H1 (cell line): ENCODE measurements at regions not wholly inside any gene's neighbourhood (a gene's known extent, or its start where the extent isn't known, plus 50 kb on each side); places are given as distances from the start of the nearest gene placed in this dataset.

ENCODE experiments used
- CBX5 ChIP-seq: fragments of 300-800, 300-1000 bp; sonication (generic); IDR thresholded peaks from 2 replicates; pipeline ENCODE4 v1.7.1; 2016; ENCODE audit warnings: antibody characterized with exemption, low read length, low read depth
- CBX8 ChIP-seq: fragments of 300-800, 300-1000 bp; sonication (generic); IDR thresholded peaks from 2 replicates; pipeline ENCODE4 v1.7.1; 2016; ENCODE audit warnings: low read depth, low read length, borderline replicate concordance
- CREB1 ChIP-seq: IDR thresholded peaks from 2 replicates; pipeline ENCODE4 v1.6.1; 2012; ENCODE audit warnings: inconsistent platforms
- GABPA ChIP-seq: IDR thresholded peaks from 2 replicates; pipeline ENCODE4 v1.6.1; 2011; ENCODE audit warnings: mild to moderate bottlenecking, low read length, moderate library complexity, borderline replicate concordance; ENCODE audit not compliant: insufficient read depth
- JUN ChIP-seq: IDR thresholded peaks from 2 replicates; pipeline ENCODE4 v1.6.1; 2011; ENCODE audit warnings: low read depth, mild to moderate bottlenecking, improper control_type of control experiment, low read length
- NANOG ChIP-seq: IDR thresholded peaks from 2 replicates; pipeline ENCODE4 v1.6.1; 2011; ENCODE audit warnings: low read length, low read depth, mild to moderate bottlenecking, inconsistent platforms; ENCODE audit not compliant: insufficient read depth, poor library complexity, severe bottlenecking
- SAP30 ChIP-seq: fragments of 300-600 bp; sonication (generic); IDR thresholded peaks from 2 replicates; pipeline ENCODE4 v1.7.1; 2012; ENCODE audit warnings: low read length, moderate library complexity, mild to moderate bottlenecking, inconsistent platforms; ENCODE audit not compliant: insufficient read depth, insufficient replicate concordance
- SIRT6 ChIP-seq: IDR thresholded peaks from one replicate; pipeline ENCODE4 v1.7.1; 2012; ENCODE audit warnings: low read length, inconsistent platforms
- SP4 ChIP-seq: IDR thresholded peaks from 2 replicates; pipeline ENCODE4 v1.6.1; 2012; ENCODE audit warnings: low read length, inconsistent platforms
- SRF ChIP-seq: IDR thresholded peaks from 2 replicates; pipeline ENCODE4 v1.6.1; 2011; ENCODE audit warnings: mild to moderate bottlenecking, low read depth, low read length, moderate library complexity
- TAF1 ChIP-seq: IDR thresholded peaks from 2 replicates; pipeline ENCODE4 v1.6.1; 2011; ENCODE audit warnings: mild to moderate bottlenecking, low read depth, low read length
- TBP ChIP-seq: IDR thresholded peaks from 2 replicates; pipeline ENCODE4 v1.6.1; 2011; ENCODE audit warnings: low read depth, low read length, improper control_type of control experiment
- TEAD4 ChIP-seq: IDR thresholded peaks from 2 replicates; pipeline ENCODE4 v1.6.1; 2012; ENCODE audit warnings: low read depth, low read length, inconsistent platforms, mixed read lengths
- TF ChIP-seq, protein P1 (sequence below): fragments of 300-600 bp; sonication (generic); IDR thresholded peaks from 2 replicates; pipeline ENCODE4 v1.7.1; 2012; ENCODE audit warnings: low read length, moderate library complexity, mild to moderate bottlenecking, inconsistent platforms; ENCODE audit not compliant: insufficient replicate concordance

DNA sequence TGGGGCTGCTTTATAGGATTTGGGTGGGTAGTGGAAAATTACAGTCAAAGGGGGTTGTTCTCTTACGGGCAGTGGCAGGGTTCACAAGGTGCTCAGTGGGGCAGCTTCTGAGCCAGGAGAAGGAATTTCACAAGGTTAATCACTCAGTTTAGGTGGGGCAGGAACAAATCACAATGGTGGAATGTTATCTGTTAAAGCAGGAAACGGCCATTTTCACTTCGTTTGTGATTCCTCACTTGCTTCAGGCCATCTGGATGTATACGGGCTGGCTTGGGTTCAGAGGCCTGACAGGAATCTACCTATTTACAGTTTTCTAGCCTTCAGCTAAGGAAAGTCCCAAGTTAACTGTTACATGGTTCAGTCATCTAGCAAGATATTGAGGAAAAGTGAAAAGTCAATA, 1003.5 kb downstream of the STPG2 start (continued):
- TF ChIP-seq, protein P1, sequence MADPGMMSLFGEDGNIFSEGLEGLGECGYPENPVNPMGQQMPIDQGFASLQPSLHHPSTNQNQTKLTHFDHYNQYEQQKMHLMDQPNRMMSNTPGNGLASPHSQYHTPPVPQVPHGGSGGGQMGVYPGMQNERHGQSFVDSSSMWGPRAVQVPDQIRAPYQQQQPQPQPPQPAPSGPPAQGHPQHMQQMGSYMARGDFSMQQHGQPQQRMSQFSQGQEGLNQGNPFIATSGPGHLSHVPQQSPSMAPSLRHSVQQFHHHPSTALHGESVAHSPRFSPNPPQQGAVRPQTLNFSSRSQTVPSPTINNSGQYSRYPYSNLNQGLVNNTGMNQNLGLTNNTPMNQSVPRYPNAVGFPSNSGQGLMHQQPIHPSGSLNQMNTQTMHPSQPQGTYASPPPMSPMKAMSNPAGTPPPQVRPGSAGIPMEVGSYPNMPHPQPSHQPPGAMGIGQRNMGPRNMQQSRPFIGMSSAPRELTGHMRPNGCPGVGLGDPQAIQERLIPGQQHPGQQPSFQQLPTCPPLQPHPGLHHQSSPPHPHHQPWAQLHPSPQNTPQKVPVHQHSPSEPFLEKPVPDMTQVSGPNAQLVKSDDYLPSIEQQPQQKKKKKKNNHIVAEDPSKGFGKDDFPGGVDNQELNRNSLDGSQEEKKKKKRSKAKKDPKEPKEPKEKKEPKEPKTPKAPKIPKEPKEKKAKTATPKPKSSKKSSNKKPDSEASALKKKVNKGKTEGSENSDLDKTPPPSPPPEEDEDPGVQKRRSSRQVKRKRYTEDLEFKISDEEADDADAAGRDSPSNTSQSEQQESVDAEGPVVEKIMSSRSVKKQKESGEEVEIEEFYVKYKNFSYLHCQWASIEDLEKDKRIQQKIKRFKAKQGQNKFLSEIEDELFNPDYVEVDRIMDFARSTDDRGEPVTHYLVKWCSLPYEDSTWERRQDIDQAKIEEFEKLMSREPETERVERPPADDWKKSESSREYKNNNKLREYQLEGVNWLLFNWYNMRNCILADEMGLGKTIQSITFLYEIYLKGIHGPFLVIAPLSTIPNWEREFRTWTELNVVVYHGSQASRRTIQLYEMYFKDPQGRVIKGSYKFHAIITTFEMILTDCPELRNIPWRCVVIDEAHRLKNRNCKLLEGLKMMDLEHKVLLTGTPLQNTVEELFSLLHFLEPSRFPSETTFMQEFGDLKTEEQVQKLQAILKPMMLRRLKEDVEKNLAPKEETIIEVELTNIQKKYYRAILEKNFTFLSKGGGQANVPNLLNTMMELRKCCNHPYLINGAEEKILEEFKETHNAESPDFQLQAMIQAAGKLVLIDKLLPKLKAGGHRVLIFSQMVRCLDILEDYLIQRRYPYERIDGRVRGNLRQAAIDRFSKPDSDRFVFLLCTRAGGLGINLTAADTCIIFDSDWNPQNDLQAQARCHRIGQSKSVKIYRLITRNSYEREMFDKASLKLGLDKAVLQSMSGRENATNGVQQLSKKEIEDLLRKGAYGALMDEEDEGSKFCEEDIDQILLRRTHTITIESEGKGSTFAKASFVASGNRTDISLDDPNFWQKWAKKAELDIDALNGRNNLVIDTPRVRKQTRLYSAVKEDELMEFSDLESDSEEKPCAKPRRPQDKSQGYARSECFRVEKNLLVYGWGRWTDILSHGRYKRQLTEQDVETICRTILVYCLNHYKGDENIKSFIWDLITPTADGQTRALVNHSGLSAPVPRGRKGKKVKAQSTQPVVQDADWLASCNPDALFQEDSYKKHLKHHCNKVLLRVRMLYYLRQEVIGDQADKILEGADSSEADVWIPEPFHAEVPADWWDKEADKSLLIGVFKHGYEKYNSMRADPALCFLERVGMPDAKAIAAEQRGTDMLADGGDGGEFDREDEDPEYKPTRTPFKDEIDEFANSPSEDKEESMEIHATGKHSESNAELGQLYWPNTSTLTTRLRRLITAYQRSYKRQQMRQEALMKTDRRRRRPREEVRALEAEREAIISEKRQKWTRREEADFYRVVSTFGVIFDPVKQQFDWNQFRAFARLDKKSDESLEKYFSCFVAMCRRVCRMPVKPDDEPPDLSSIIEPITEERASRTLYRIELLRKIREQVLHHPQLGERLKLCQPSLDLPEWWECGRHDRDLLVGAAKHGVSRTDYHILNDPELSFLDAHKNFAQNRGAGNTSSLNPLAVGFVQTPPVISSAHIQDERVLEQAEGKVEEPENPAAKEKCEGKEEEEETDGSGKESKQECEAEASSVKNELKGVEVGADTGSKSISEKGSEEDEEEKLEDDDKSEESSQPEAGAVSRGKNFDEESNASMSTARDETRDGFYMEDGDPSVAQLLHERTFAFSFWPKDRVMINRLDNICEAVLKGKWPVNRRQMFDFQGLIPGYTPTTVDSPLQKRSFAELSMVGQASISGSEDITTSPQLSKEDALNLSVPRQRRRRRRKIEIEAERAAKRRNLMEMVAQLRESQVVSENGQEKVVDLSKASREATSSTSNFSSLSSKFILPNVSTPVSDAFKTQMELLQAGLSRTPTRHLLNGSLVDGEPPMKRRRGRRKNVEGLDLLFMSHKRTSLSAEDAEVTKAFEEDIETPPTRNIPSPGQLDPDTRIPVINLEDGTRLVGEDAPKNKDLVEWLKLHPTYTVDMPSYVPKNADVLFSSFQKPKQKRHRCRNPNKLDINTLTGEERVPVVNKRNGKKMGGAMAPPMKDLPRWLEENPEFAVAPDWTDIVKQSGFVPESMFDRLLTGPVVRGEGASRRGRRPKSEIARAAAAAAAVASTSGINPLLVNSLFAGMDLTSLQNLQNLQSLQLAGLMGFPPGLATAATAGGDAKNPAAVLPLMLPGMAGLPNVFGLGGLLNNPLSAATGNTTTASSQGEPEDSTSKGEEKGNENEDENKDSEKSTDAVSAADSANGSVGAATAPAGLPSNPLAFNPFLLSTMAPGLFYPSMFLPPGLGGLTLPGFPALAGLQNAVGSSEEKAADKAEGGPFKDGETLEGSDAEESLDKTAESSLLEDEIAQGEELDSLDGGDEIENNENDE = no peak
- TF ChIP-seq CBX8 (no peak), GABPA (no peak), CBX5 (no peak), SIRT6 (no peak), JUN (no peak), SRF (no peak), TBP (no peak), TAF1 (no peak), NANOG (no peak), CREB1 (no peak), SP4 (no peak), SAP30 (no peak), TEAD4 (no peak)
